GM18511 (cell line): ENCODE measurements at regions not wholly inside any gene's neighbourhood (a gene's known extent, or its start where the extent isn't known, plus 50 kb on each side); places are given as distances from the start of the nearest gene placed in this dataset.
A peak's percentile ranks its signal among the peaks of the same experiment; 100 is the strongest.
"Not testable (repeated sequence)": the region's sequence is repeated elsewhere in the genome, so short reads cannot be mapped to it uniquely, and the experiment has no call there.

ENCODE experiments used
- ATAC-seq: cut with Tn5 transposase; IDR thresholded peaks from one replicate; pipeline ENCODE4 v1.9.1; 2021; ENCODE audit warnings: mild to moderate bottlenecking, moderate library complexity; ENCODE audit not compliant: unreplicated experiment

DNA sequence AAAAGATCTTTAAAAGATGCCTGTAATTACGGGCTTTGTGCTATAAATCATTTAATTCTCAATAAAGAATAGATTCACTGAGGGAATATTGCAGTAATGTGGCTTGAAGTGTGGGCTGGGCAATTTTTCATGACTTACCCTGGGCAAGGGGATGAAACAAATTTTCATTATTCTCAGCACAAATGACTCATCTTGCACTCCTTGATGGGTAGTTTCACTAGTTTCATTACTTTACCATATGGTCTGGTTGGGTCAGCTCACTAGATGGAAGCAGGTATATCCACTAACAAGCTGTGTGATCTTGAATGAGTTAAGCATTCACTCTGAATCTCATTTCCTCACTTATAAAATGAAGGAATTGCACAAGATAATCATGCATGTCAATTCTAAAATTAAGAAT lies 234.3 kb downstream of the ABCC12 start:
- peak; percentile 60 for ATAC-seq

DNA sequence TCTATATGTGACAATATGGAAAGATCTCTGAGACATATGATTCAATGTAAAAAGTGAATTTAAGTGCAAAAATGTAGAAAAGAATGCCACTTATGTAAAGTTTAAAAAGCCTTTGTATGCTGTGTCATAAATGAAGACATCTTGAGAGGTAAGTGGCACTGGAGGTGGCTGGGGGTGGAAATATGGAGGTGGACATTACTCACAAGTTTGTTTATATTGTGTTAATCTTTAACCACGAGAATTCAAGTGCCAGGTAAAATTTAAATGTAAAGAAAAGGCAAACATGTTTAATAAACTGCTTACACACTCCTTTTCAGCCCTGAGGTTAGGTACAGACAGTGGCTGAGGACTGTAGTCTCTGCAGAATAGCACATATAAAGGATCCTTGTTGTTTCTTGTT lies 235.1 kb downstream of the ABCC12 start:
- no peak for ATAC-seq

GRCh38 chr16:47917118-47917517 lies 238.7 kb downstream of the ABCC12 start:
- ATAC-seq, result no peak

DNA sequence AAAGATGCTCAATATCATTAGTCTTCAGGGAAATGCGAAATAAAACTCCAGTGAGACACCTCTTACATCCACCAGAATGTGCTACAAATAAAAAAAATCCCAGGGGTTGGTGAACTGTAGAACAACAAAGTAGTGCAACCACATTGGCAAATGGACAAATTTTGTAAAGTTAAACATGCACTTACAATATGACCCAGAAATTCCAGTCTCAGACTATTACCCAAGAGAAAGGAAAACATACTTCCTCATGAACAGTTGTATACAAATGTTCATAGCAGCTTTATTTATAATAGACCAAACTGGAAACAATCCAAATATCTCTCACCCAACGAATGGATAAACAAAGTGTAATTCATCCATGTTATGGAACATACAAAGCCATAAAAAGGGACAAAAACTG lies 239.5 kb downstream of the ABCC12 start:
- ATAC-seq, result no peak

DNA sequence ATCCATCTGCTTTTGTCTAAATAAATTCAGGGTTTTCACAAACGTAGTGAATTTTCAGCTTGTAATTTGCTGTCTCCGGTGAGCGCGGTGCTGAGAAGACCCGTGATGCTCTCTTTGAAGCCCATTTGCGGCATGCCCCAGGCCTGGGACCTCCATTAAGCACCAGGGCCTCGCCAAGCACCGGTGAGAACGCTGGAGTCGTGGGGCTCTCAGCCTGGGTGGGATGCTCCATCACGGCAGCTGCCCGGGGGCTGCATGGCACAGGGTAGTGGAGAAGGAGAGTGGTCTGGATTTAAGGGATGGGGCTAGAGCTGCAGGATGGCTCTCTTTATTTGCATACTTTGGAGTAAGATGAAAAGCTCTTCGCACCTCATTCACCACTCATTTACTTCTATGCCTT lies 248.7 kb downstream of the ABCC12 start:
- no peak for ATAC-seq

DNA sequence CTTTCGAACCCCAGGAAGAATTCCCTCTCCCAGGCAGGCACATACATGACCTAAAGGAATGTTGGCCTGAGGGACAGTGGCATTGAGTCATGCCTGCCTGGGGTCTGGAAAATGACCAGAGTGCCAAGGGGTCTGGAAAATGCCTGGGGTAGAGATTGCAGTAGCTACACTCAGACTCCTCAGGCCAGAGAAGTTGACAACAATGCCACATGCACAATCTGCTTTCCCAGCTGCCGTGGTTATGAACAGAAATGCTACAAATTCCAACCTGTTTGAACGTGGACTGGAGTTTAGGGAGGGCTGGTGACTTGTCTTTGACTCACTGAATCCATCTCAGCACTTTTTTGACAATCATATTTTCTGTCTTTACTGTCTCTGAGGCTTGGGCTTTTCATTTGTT lies 250.0 kb downstream of the ABCC12 start:
- ATAC-seq, result no peak

GRCh38 chr16:47904691-47905090 lies 251.1 kb downstream of the ABCC12 start:
- no peak for ATAC-seq

- ATAC-seq, result no peak
These were observed 252.3 kb downstream of the ABCC12 start for GRCh38 chr16:47903470-47903869.

- ATAC-seq, result not testable (repeated sequence)
These were observed 258.7 kb downstream of the ABCC12 start for GRCh38 chr16:47897105-47897504.

DNA sequence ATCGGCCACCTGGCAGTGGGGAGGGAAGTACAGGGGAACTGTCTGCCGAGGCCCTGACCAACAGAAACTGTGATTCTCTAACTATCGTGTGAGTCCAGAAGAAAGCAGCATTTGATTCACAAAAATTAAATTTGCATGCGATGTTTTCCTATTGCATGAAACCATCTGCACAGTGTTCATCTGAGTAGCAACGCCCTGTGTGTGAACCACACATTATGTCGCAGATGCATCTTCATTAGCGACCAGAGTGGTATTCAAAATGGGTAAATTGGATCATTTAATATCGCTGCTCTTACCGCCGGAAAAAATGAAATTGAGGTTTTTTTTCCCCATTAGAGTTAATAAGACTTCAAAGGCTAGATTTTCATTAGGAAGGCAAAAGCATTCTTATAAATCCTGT lies 260.6 kb downstream of the ABCC12 start:
- ATAC-seq, result no peak

DNA sequence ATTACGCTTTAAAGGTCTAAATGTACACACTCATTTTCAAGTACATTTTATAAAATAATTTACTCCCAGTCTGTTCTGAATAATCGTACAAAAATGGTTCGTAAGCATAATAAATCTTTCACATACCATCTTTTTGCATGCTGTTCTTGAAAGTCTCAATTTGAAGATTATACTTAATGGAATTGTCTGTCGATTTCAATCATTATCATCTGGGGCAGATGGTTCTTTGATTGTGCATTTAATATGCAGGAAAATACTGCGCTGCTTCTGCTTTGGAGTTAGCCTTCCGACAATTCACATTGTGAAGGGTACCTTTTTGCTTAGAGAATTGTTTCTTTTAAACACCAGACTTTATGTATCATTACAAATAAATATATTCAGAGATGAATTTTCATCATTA lies 262.8 kb downstream of the ABCC12 start:
- no peak for ATAC-seq

DNA sequence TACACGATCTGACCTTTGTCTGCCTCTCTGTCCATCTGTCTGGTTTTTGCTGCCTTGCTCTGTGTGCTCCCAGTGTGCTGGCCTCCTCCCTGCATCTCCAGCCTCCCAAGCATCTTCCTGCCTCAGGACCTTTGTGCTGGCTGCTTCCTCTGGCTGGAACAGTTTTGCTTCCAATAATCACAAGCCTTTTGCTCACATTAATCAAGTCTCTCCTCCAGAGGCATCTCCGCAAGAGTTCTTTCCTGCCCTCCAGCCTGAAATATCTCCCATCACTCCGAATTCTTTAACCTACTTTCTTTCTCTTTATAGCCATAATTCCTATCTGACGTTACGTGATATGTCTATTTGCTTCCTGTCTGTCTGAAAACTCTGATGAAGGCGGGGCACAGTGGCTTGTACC lies 267.1 kb downstream of the ABCC12 start:
- ATAC-seq, result no peak

DNA sequence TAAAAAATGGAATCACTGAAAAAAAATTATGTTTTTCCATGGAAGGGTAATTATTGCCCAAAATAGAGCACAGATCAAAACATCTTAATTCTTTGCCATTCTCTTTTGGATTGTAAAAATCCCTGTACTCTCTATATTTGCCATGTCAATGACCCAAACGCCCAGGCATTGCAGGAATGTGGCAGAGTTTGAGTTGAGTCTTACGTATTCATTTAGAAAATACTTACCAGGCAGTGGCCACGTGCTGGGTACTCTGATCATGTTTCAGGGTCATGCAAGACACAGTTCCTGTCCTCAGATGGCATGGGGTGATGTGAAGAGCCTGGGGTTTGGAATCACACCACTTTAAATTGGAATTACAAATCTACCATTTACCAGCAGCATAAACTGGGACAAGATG lies 267.7 kb downstream of the ABCC12 start:
- no peak for ATAC-seq

GRCh38 chr16:47887496-47887895 lies 268.3 kb downstream of the ABCC12 start:
- ATAC-seq, result no peak

- no peak for ATAC-seq
These were observed 269.0 kb downstream of the ABCC12 start for GRCh38 chr16:47886631-47887415.

- no peak for ATAC-seq
These were observed 269.7 kb downstream of the ABCC12 start for GRCh38 chr16:47886139-47886538.

DNA sequence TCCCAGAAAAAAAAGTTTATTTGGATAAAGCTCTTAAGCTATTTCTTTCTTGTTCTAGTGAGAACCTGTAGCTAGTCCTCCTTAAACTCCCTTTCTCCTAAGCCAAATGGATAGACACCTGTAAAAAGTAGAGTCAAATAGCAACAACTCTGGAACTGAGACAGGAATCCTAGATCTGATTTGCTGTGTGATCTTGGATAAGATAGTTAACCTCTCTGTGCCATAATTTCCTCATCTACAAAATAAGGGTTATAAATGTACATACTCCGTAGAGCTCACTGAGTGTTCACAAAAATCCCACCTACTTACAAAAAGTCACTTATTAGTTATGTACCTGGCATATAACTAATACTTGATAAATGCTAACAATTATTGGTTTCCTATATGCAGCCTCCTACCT lies 270.3 kb downstream of the ABCC12 start:
- no peak for ATAC-seq

GRCh38 chr16:47884116-47884725 lies 271.6 kb downstream of the ABCC12 start:
- no peak for ATAC-seq

DNA sequence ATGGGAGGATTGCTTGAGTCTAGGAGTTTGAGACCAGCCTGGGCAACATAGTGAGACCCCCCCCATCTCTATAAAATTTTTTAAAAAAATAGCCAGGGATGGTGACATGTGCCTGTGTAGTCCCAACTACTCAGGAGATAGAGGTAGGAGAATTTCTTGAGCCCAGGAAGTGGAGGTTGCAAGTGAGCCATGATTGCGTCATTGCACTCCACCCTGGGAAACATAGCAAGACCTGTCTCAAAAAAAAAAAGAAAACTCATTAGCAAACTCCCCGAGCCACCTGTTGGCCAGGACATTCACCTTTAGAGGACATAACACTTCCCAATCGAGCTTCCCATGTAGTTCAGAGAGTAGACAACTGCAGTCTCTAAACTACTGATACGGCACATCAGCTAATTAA lies 274.2 kb downstream of the ABCC12 start:
- no peak for ATAC-seq

DNA sequence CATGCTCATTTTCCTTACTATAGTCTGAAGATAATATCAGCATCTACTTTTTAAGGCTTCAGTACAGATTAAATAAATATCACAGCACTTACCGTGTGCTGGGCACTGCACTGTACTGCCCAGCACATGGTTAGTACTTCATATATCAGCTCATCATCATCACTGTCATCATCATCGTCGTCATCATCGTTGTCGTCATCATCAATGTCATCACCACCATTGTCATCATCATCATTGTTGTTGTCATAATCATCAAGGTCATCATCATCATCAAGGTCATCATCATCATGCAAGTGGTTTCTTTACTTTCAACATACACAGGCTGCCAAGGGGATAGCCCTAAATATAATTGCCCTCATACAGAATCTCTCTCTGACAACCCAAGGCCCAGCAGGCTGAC lies 275.1 kb downstream of the ABCC12 start:
- ATAC-seq, result no peak

GRCh38 chr16:47877166-47877565 lies 278.6 kb downstream of the ABCC12 start:
- ATAC-seq, result no peak

- ATAC-seq, result no peak
These were observed 279.3 kb downstream of the ABCC12 start for GRCh38 chr16:47876511-47876910.

- ATAC-seq, result no peak
These were observed 282.4 kb downstream of the ABCC12 start for GRCh38 chr16:47873434-47873833.
